Stomach (tissue), 4 donors: ENCODE measurements at regions not wholly inside any gene's neighbourhood (a gene's known extent, or its start where the extent isn't known, plus 50 kb on each side); places are given as distances from the start of the nearest gene placed in this dataset.

Source experiments
- CTCF ChIP-seq, 7 experiments: fragments of 450-650 bp in 4 of 7; fragments of 200-600 bp in 3 of 7; sonication (generic) in 3 of 7; IDR thresholded peaks; one replicate each; pipeline ENCODE4 v1.5.1; 2016 to 2019; ENCODE audit warnings: antibody characterized with exemption in 7 of 7, control low read depth in 2 of 7, mild to moderate bottlenecking in 1 of 7
- POLR2AphosphoS5 ChIP-seq, 3 donors: sonication (generic); formaldehyde crosslinking; IDR thresholded peaks; one replicate each; pipeline ENCODE4 v1.6.1; 2016; ENCODE audit warnings: antibody characterized with exemption in 3 of 3

GRCh38 chr10:52662256-52662655, 110.3 kb downstream of the MBL2 start:
- TF ChIP-seq CTCF (IDR thresholded peaks at IDR 0.05) = no peak
- TF ChIP-seq POLR2AphosphoS5 (IDR thresholded peaks at IDR 0.05) = no peak
